ENCODE measurements at regions not wholly inside any gene's neighbourhood (a gene's known extent, or its start where the extent isn't known, plus 50 kb on each side); places are given as distances from the start of the nearest gene placed in this dataset.

- TF ChIP-seq POLR2AphosphoS5 (IDR thresholded peaks at IDR 0.05) = no peak
- TF ChIP-seq, protein P1, sequence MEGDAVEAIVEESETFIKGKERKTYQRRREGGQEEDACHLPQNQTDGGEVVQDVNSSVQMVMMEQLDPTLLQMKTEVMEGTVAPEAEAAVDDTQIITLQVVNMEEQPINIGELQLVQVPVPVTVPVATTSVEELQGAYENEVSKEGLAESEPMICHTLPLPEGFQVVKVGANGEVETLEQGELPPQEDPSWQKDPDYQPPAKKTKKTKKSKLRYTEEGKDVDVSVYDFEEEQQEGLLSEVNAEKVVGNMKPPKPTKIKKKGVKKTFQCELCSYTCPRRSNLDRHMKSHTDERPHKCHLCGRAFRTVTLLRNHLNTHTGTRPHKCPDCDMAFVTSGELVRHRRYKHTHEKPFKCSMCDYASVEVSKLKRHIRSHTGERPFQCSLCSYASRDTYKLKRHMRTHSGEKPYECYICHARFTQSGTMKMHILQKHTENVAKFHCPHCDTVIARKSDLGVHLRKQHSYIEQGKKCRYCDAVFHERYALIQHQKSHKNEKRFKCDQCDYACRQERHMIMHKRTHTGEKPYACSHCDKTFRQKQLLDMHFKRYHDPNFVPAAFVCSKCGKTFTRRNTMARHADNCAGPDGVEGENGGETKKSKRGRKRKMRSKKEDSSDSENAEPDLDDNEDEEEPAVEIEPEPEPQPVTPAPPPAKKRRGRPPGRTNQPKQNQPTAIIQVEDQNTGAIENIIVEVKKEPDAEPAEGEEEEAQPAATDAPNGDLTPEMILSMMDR (IDR thresholded peaks at IDR 0.05) = no peak
- no peak for TF ChIP-seq POLR2A (IDR thresholded peaks at IDR 0.05)
- TF ChIP-seq EP300 (IDR thresholded peaks at IDR 0.05) = no peak
- 77 to 82% methylated on average over 7 of the region's 7 CpGs for WGBS, 2 donors
- ATAC-seq (ENCODE audit: low FRiP score in 2 of 2) (no peak), DNase-seq (no peak)
- H3K4me3 ChIP-seq = no peak overlapping the region
- H3K4me1 ChIP-seq = peaks cover 0 to 5% (median 0%) of the 10 kb centered on the region in 4 donors
- H3K27ac ChIP-seq = no peak overlapping the region
- H3K36me3 ChIP-seq = no peaks in the 10 kb centered on the region
- no peaks in the 10 kb centered on the region for H3K27me3 ChIP-seq
- H3K9me3 ChIP-seq = no peaks in the 10 kb centered on the region
Observed at GRCh38 chr7:47719675-47720074, 137.8 kb upstream of the TNS3 start.

DNA sequence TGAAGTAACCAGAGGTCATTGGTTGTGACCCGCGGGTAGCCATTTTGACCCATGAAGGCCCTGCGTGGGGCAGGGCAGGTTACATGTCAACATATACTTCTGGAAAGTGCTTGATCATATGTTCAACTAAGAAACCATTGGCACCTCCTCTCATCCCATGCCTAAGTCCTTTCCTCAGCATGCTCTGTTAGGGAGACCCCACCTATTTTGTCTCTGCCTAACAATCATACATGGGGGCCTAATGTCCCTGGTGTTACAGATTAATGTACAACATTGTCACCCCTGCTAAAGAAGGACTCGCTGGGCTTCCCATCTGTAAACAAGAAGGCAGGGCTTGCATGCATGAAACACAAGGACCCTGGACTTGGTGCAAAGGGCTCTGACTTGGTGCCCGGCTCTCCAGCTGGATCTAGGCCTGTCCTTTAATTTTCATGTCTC, 133.7 kb upstream of the TNS3 start:
- whole genome bisulfite sequencing, 2 donors = 95 to 100% methylated on average over 4 to 5 of the region's 5 CpGs
- DNase-seq (no peak), ATAC-seq (ENCODE audit: low FRiP score in 2 of 2) (no peak)
- no peak overlapping the region for H3K27ac ChIP-seq
- H3K27me3 ChIP-seq = no peaks in the 10 kb centered on the region
- H3K9me3 ChIP-seq = no peaks in the 10 kb centered on the region
- no peak overlapping the region for H3K4me3 ChIP-seq
- TF ChIP-seq, protein P1 (IDR thresholded peaks at IDR 0.05) = no peak
- TF ChIP-seq POLR2A (IDR thresholded peaks at IDR 0.05) (no peak), EP300 (IDR thresholded peaks at IDR 0.05) (no peak)
- H3K4me1 ChIP-seq = peaks cover 0 to 5% (median 0%) of the 10 kb centered on the region in 4 donors
- H3K36me3 ChIP-seq = no peaks in the 10 kb centered on the region

- no peak overlapping the region for H3K27ac ChIP-seq
- WGBS, 2 donors = 77 to 78% methylated on average over 6 of the region's 6 CpGs
- ATAC-seq (ENCODE audit: low FRiP score in 2 of 2) = no peak
- DNase-seq = no peak
- no peaks in the 10 kb centered on the region for H3K9me3 ChIP-seq
- TF ChIP-seq POLR2AphosphoS5 (IDR thresholded peaks at IDR 0.05) (no peak), POLR2A (IDR thresholded peaks at IDR 0.05) (no peak), EP300 (IDR thresholded peaks at IDR 0.05) (no peak)
- TF ChIP-seq, protein P1 (IDR thresholded peaks at IDR 0.05) = no peak
- no peaks in the 10 kb centered on the region for H3K36me3 ChIP-seq
- no peaks in the 10 kb centered on the region for H3K27me3 ChIP-seq
- H3K4me3 ChIP-seq = no peak overlapping the region
- peaks cover 0 to under 1% (median 0%) of the 10 kb centered on the region in 4 donors for H3K4me1 ChIP-seq
Observed at GRCh38 chr7:47714669-47715607, 133.0 kb upstream of the TNS3 start.

GRCh38 chr7:47713595-47713994, 131.7 kb upstream of the TNS3 start:
- WGBS, 2 donors = 83 to 89% methylated on average over 6 of the region's 6 CpGs
- Histone ChIP-seq H3K4me1 (no peaks in the 10 kb centered on the region), H3K27me3 (no peaks in the 10 kb centered on the region), H3K9me3 (no peaks in the 10 kb centered on the region), H3K36me3 (no peaks in the 10 kb centered on the region), H3K27ac (no peak overlapping the region), H3K4me3 (no peak overlapping the region)
- ATAC-seq (ENCODE audit: low FRiP score in 2 of 2) (no peak), DNase-seq (no peak)
- TF ChIP-seq POLR2A (IDR thresholded peaks at IDR 0.05) (no peak), POLR2AphosphoS5 (IDR thresholded peaks at IDR 0.05) (no peak), EP300 (IDR thresholded peaks at IDR 0.05) (no peak)
- TF ChIP-seq, protein P1 (IDR thresholded peaks at IDR 0.05) = no peak
